HL-60 (cell line): ENCODE measurements at regions not wholly inside any gene's neighbourhood (a gene's known extent, or its start where the extent isn't known, plus 50 kb on each side); places are given as distances from the start of the nearest gene placed in this dataset.

Source experiments
- GABPA ChIP-seq: IDR thresholded peaks from 2 replicates; pipeline ENCODE4 v1.6.1; 2012; ENCODE audit warnings: low read depth
- POLR2AphosphoS5 ChIP-seq: IDR thresholded peaks from 2 replicates; pipeline ENCODE4 v1.6.1; 2012; ENCODE audit warnings: low read depth

DNA sequence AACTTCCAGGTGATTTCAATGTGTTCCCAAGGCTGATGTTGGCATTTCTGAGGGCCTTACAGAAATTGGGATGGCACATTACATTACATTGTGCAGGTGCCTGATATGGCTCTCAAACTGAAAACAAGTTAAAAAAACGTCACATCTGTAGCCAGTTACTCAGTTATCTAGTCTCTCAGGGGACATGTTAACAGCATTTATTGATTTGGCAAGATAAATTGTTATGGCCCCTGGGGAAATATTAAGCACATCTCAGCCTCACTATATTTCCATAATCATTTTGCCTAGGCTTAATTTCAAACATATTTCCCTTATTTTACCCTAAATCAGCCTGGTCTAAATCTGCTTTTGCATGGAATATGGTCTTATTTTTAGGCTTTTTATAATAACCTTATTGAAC, 290.0 kb downstream of the IL15 start:
- no peak for TF ChIP-seq POLR2AphosphoS5
- no peak for TF ChIP-seq GABPA
